ENCODE measurements at regions not wholly inside any gene's neighbourhood (a gene's known extent, or its start where the extent isn't known, plus 50 kb on each side); places are given as distances from the start of the nearest gene placed in this dataset.

- Histone ChIP-seq H3K27me3 (ENCODE audit: insufficient read depth, low read depth, severe bottlenecking) (no peaks in the 10 kb centered on the region), H3K27ac (no peak overlapping the region), H3K4me3 (ENCODE audit: low read depth, low read length) (no peak overlapping the region), H3K36me3 (no peaks in the 10 kb centered on the region), H3K9me3 (ENCODE audit: severe bottlenecking) (no peaks in the 10 kb centered on the region)
- DNase-seq, result no peak
- TF ChIP-seq CTCF (IDR thresholded peaks at IDR 0.05; ENCODE audit: low read depth, low read length), result no peak
Observed at GRCh38 chr4:107261241-107261874, 225.2 kb upstream of the DKK2 start.

- Histone ChIP-seq H3K4me3 (ENCODE audit: low read depth, low read length) (no peak overlapping the region), H3K27me3 (ENCODE audit: insufficient read depth, low read depth, severe bottlenecking) (no peaks in the 10 kb centered on the region), H3K9me3 (ENCODE audit: severe bottlenecking) (no peaks in the 10 kb centered on the region), H3K36me3 (no peaks in the 10 kb centered on the region), H3K27ac (no peak overlapping the region)
- TF ChIP-seq CTCF (IDR thresholded peaks at IDR 0.05; ENCODE audit: low read depth, low read length), result no peak
- no peak for DNase-seq
Observed at GRCh38 chr4:107258359-107258758, 222.2 kb upstream of the DKK2 start.

GRCh38 chr4:107255596-107255995 lies 219.5 kb upstream of the DKK2 start:
- Histone ChIP-seq H3K36me3 (no peaks in the 10 kb centered on the region), H3K27me3 (ENCODE audit: insufficient read depth, low read depth, severe bottlenecking) (no peaks in the 10 kb centered on the region), H3K4me3 (ENCODE audit: low read depth, low read length) (no peak overlapping the region)

GRCh38 chr4:107255114-107255513 lies 219.0 kb upstream of the DKK2 start:
- no peaks in the 10 kb centered on the region for H3K27me3 ChIP-seq (ENCODE audit: insufficient read depth, low read depth, severe bottlenecking)
- TF ChIP-seq CTCF (IDR thresholded peaks at IDR 0.05; ENCODE audit: low read depth, low read length), result no peak
- no peak overlapping the region for H3K4me3 ChIP-seq (ENCODE audit: low read depth, low read length)
- DNase-seq, result no peak
- H3K9me3 ChIP-seq (ENCODE audit: severe bottlenecking), result no peaks in the 10 kb centered on the region
- no peak overlapping the region for H3K27ac ChIP-seq
- no peaks in the 10 kb centered on the region for H3K36me3 ChIP-seq

More at GRCh38 chr4:107255596-107255995, 219.5 kb upstream of the DKK2 start:
- Histone ChIP-seq H3K27ac (no peak overlapping the region), H3K9me3 (ENCODE audit: severe bottlenecking) (no peaks in the 10 kb centered on the region)
- DNase-seq, result no peak
- no peak for TF ChIP-seq CTCF (IDR thresholded peaks at IDR 0.05; ENCODE audit: low read depth, low read length)

- no peaks in the 10 kb centered on the region for H3K9me3 ChIP-seq (ENCODE audit: severe bottlenecking)
- no peaks in the 10 kb centered on the region for H3K36me3 ChIP-seq
- no peaks in the 10 kb centered on the region for H3K27me3 ChIP-seq (ENCODE audit: insufficient read depth, low read depth, severe bottlenecking)
- no peak overlapping the region for H3K27ac ChIP-seq
- no peak overlapping the region for H3K4me3 ChIP-seq (ENCODE audit: low read depth, low read length)
- TF ChIP-seq CTCF (IDR thresholded peaks at IDR 0.05; ENCODE audit: low read depth, low read length), result no peak
- DNase-seq, result no peak
Observed at GRCh38 chr4:107253579-107254068, 217.5 kb upstream of the DKK2 start.

GRCh38 chr4:107253090-107253489 lies 217.0 kb upstream of the DKK2 start:
- Histone ChIP-seq H3K4me3 (ENCODE audit: low read depth, low read length) (no peak overlapping the region), H3K27ac (no peak overlapping the region), H3K27me3 (ENCODE audit: insufficient read depth, low read depth, severe bottlenecking) (no peaks in the 10 kb centered on the region), H3K9me3 (ENCODE audit: severe bottlenecking) (no peaks in the 10 kb centered on the region), H3K36me3 (no peaks in the 10 kb centered on the region)
- DNase-seq, result no peak
- no peak for TF ChIP-seq CTCF (IDR thresholded peaks at IDR 0.05; ENCODE audit: low read depth, low read length)
